ENCODE measurements at regions not wholly inside any gene's neighbourhood (a gene's known extent, or its start where the extent isn't known, plus 50 kb on each side); places are given as distances from the start of the nearest gene placed in this dataset.

- H3K4me3 Mint-ChIP-seq: no peak overlapping the region
- no peak overlapping the region for H3K27ac Mint-ChIP-seq
- no peaks in the 10 kb centered on the region for H3K36me3 Mint-ChIP-seq (ENCODE audit: low read depth)
- peaks cover 10% of the 10 kb centered on the region for H3K27me3 Mint-ChIP-seq
- no peaks in the 10 kb centered on the region for H3K9me3 Mint-ChIP-seq
- no peaks in the 10 kb centered on the region for H3K4me1 Mint-ChIP-seq (ENCODE audit: low read depth)
Observed at GRCh38 chr1:209429611-209430010, 153.9 kb upstream of the CAMK1G start.

DNA sequence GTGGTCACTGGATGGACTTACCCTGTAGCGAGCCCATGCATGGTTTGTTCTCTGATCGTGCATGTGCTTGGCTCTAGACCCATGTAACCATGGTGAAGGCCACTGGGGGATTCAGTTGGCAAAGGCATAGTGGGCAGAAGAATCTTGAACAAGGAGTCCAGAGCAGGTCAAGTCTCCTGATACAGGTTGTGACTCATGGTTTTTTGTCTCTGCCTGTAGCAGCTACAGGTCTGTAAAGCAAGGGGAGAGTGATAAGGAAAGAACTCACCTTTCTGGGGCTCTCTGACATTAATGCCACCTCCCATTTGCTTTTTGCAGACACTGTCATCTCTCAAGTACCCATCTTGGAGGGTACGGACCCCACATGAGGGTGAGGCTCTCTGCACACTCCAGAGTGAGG is 153.4 kb upstream of the CAMK1G start:
- Mint-ChIP-seq H3K27ac (no peak overlapping the region), H3K4me3 (no peak overlapping the region), H3K36me3 (ENCODE audit: low read depth) (no peaks in the 10 kb centered on the region), H3K9me3 (no peaks in the 10 kb centered on the region), H3K27me3 (peaks cover 13% of the 10 kb centered on the region), H3K4me1 (ENCODE audit: low read depth) (no peaks in the 10 kb centered on the region)

- H3K9me3 Mint-ChIP-seq: no peaks in the 10 kb centered on the region
- peaks cover 11% of the 10 kb centered on the region for H3K27me3 Mint-ChIP-seq
- no peaks in the 10 kb centered on the region for H3K36me3 Mint-ChIP-seq (ENCODE audit: low read depth)
- H3K4me1 Mint-ChIP-seq (ENCODE audit: low read depth): no peaks in the 10 kb centered on the region
- no peak overlapping the region for H3K27ac Mint-ChIP-seq
- H3K4me3 Mint-ChIP-seq: no peak overlapping the region
Observed at GRCh38 chr1:209430821-209431259, 152.7 kb upstream of the CAMK1G start.

- no peak overlapping the region for H3K27ac Mint-ChIP-seq
- H3K9me3 Mint-ChIP-seq: no peaks in the 10 kb centered on the region
Observed at GRCh38 chr1:209431402-209431801, 152.1 kb upstream of the CAMK1G start.

GRCh38 chr1:209431813-209432442 is 151.6 kb upstream of the CAMK1G start:
- peaks cover 11% of the 10 kb centered on the region for H3K27me3 Mint-ChIP-seq

More at GRCh38 chr1:209431402-209431801, 152.1 kb upstream of the CAMK1G start:
- H3K27me3 Mint-ChIP-seq: peaks cover 11% of the 10 kb centered on the region
- no peaks in the 10 kb centered on the region for H3K36me3 Mint-ChIP-seq (ENCODE audit: low read depth)
- H3K4me1 Mint-ChIP-seq (ENCODE audit: low read depth): no peaks in the 10 kb centered on the region
- H3K4me3 Mint-ChIP-seq: no peak overlapping the region

GRCh38 chr1:209432443-209432825 is 151.1 kb upstream of the CAMK1G start:
- no peaks in the 10 kb centered on the region for H3K36me3 Mint-ChIP-seq (ENCODE audit: low read depth)
- H3K4me3 Mint-ChIP-seq: no peak overlapping the region
- H3K27me3 Mint-ChIP-seq: peaks cover 11% of the 10 kb centered on the region
- no peaks in the 10 kb centered on the region for H3K4me1 Mint-ChIP-seq (ENCODE audit: low read depth)
- H3K9me3 Mint-ChIP-seq: no peaks in the 10 kb centered on the region
- no peak overlapping the region for H3K27ac Mint-ChIP-seq

More at GRCh38 chr1:209431813-209432442, 151.6 kb upstream of the CAMK1G start:
- Mint-ChIP-seq H3K27ac (no peak overlapping the region), H3K4me1 (ENCODE audit: low read depth) (no peaks in the 10 kb centered on the region), H3K4me3 (no peak overlapping the region), H3K36me3 (ENCODE audit: low read depth) (no peaks in the 10 kb centered on the region), H3K9me3 (no peaks in the 10 kb centered on the region)

DNA sequence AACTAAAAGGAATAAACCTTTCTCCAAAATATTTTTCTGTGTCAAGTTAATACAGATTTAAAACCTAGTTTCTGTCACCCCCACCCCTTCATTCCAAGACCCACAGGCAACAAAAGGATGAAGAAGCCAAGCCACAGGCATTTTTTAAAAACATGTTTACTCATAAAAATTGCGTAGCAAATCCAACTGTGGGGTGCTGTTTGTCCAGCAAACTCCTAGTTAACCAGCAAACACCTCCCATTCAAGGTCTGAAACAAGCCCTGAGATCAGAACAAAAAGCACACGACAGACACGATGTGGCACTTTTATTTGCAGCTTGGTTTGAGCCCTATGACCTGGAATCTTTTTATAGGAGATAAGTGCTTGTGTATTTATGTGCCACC is 149.9 kb upstream of the CAMK1G start:
- Mint-ChIP-seq H3K9me3 (no peaks in the 10 kb centered on the region), H3K27ac (no peak overlapping the region), H3K4me1 (ENCODE audit: low read depth) (no peaks in the 10 kb centered on the region), H3K4me3 (no peak overlapping the region), H3K27me3 (peaks cover 12% of the 10 kb centered on the region), H3K36me3 (ENCODE audit: low read depth) (no peaks in the 10 kb centered on the region)

GRCh38 chr1:209434066-209434465 is 149.4 kb upstream of the CAMK1G start:
- Mint-ChIP-seq H3K4me1 (ENCODE audit: low read depth) (no peaks in the 10 kb centered on the region), H3K27ac (no peak overlapping the region), H3K9me3 (no peaks in the 10 kb centered on the region), H3K36me3 (ENCODE audit: low read depth) (no peaks in the 10 kb centered on the region), H3K4me3 (no peak overlapping the region), H3K27me3 (peaks cover 15% of the 10 kb centered on the region)

GRCh38 chr1:209434631-209435217 is 148.8 kb upstream of the CAMK1G start:
- H3K36me3 Mint-ChIP-seq (ENCODE audit: low read depth): no peaks in the 10 kb centered on the region
- H3K27ac Mint-ChIP-seq: no peak overlapping the region
- no peaks in the 10 kb centered on the region for H3K4me1 Mint-ChIP-seq (ENCODE audit: low read depth)
- peaks cover 1% of the 10 kb centered on the region for H3K9me3 Mint-ChIP-seq
- no peak overlapping the region for H3K4me3 Mint-ChIP-seq
- peaks cover 15% of the 10 kb centered on the region for H3K27me3 Mint-ChIP-seq

- Mint-ChIP-seq H3K4me3 (no peak overlapping the region), H3K9me3 (peaks cover 6% of the 10 kb centered on the region), H3K27ac (no peak overlapping the region), H3K27me3 (peaks cover 22% of the 10 kb centered on the region), H3K4me1 (ENCODE audit: low read depth) (no peaks in the 10 kb centered on the region), H3K36me3 (ENCODE audit: low read depth) (no peaks in the 10 kb centered on the region)
Observed at GRCh38 chr1:209435654-209436566, 147.6 kb upstream of the CAMK1G start.

GRCh38 chr1:209439828-209440227 is 143.7 kb upstream of the CAMK1G start:
- Mint-ChIP-seq H3K27ac (no peak overlapping the region), H3K9me3 (peaks cover 6% of the 10 kb centered on the region), H3K27me3 (peaks cover 22% of the 10 kb centered on the region), H3K4me3 (no peak overlapping the region), H3K36me3 (ENCODE audit: low read depth) (no peaks in the 10 kb centered on the region), H3K4me1 (ENCODE audit: low read depth) (no peaks in the 10 kb centered on the region)

GRCh38 chr1:209443361-209443931 is 140.1 kb upstream of the CAMK1G start:
- Mint-ChIP-seq H3K4me1 (ENCODE audit: low read depth) (no peaks in the 10 kb centered on the region), H3K9me3 (peaks cover 6% of the 10 kb centered on the region), H3K36me3 (ENCODE audit: low read depth) (no peaks in the 10 kb centered on the region), H3K4me3 (no peak overlapping the region), H3K27me3 (peaks cover 12% of the 10 kb centered on the region), H3K27ac (no peak overlapping the region)

DNA sequence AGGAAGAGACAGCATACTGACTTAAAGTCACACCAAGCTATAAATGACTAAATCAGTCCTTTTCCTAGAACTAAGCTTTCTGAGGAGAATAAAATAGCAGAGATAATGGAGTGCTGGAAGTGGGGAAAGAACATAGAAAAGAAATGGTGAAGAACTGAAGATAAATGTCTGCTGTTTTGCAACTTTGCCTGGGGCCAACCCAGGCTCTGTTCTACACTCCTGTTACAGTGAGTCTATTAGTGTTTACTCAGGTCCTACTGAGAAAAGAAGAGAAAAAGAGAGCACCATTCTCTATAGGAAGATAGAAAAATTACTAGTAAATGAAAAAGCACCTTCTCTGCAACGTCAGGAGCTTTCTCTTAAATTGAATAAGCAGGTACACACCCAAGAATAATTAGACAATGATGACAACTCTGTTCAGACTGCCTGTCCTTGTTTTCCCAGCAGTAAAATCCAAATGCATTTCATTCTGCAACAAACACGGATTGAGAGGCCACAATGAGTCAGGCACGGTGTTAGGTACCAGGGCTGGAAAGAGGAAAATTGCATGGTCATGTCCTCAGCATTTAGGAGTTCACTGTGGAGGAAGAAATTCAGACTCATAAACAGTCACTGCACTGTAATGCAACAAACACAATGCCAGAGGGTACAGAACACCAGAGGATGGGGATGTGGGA is 139.4 kb upstream of the CAMK1G start:
- Mint-ChIP-seq H3K4me1 (ENCODE audit: low read depth) (no peaks in the 10 kb centered on the region), H3K9me3 (peaks cover 6% of the 10 kb centered on the region), H3K27ac (no peak overlapping the region), H3K4me3 (no peak overlapping the region), H3K27me3 (peaks cover 8% of the 10 kb centered on the region), H3K36me3 (ENCODE audit: low read depth) (no peaks in the 10 kb centered on the region)

GRCh38 chr1:209444961-209445360 is 138.6 kb upstream of the CAMK1G start:
- H3K36me3 Mint-ChIP-seq (ENCODE audit: low read depth): no peaks in the 10 kb centered on the region
- no peak overlapping the region for H3K4me3 Mint-ChIP-seq
- H3K4me1 Mint-ChIP-seq (ENCODE audit: low read depth): no peaks in the 10 kb centered on the region
- peaks cover 6% of the 10 kb centered on the region for H3K27me3 Mint-ChIP-seq
- H3K27ac Mint-ChIP-seq: no peak overlapping the region
- peaks cover 2% of the 10 kb centered on the region for H3K9me3 Mint-ChIP-seq

All from stimulated activated naive CD8-positive, alpha-beta T cell treated with anti-CD3 and anti-CD28 coated beads, Interleukin-15, Interleukin-2, amounts not matched to agents 100 ng/mL and 50 ng/mL, for 24 hours (primary cell).